ENCODE measurements at regions not wholly inside any gene's neighbourhood (a gene's known extent, or its start where the extent isn't known, plus 50 kb on each side); places are given as distances from the start of the nearest gene placed in this dataset.

GRCh38 chr4:111037591-111038360, 414.9 kb upstream of the PITX2 start:
- DNase-seq (ENCODE audit: extremely low spot score, unreplicated experiment): no peak
- H3K27ac Mint-ChIP-seq: no peak overlapping the region
- no peak overlapping the region for H3K4me3 Mint-ChIP-seq
- H3K9me3 Mint-ChIP-seq: no peaks in the 10 kb centered on the region
- peaks cover 7% of the 10 kb centered on the region for H3K4me1 Mint-ChIP-seq (ENCODE audit: unreplicated experiment)
- TF ChIP-seq CTCF (conservative IDR thresholded peaks at IDR 0.05): no peak
- no peaks in the 10 kb centered on the region for H3K36me3 Mint-ChIP-seq
- H3K27me3 Mint-ChIP-seq: no peaks in the 10 kb centered on the region

GRCh38 chr4:111040904-111041303, 418.0 kb upstream of the PITX2 start:
- H3K27ac Mint-ChIP-seq: no peak overlapping the region
- TF ChIP-seq CTCF (conservative IDR thresholded peaks at IDR 0.05): no peak
- H3K36me3 Mint-ChIP-seq: no peaks in the 10 kb centered on the region
- no peaks in the 10 kb centered on the region for H3K9me3 Mint-ChIP-seq
- H3K4me3 Mint-ChIP-seq: no peak overlapping the region
- H3K27me3 Mint-ChIP-seq: peaks cover 3% of the 10 kb centered on the region
- no peak for DNase-seq (ENCODE audit: extremely low spot score, unreplicated experiment)
- peaks cover 7% of the 10 kb centered on the region for H3K4me1 Mint-ChIP-seq (ENCODE audit: unreplicated experiment)

DNA sequence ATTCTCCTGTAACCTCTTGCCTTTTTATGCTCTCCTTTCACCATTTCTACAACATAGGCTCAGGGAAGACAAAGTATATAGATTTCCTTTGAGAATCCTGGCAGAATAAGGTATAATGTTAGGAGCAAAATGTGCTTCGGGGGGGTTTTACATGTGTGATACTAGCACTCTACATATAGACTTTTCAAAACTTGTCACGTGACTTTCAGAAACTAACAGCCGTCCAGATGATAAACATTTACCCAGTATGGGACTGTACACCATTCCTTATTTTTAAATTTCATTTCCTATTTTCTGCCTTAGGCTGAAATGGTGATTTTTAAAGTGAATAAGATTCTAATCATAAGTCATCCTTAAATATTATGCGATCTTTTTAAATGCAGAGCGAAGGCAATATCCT, 420.4 kb upstream of the PITX2 start:
- Mint-ChIP-seq H3K27me3 (peaks cover 3% of the 10 kb centered on the region), H3K4me1 (ENCODE audit: unreplicated experiment) (no peaks in the 10 kb centered on the region), H3K27ac (no peak overlapping the region), H3K36me3 (no peaks in the 10 kb centered on the region), H3K4me3 (no peak overlapping the region), H3K9me3 (no peaks in the 10 kb centered on the region)
- DNase-seq (ENCODE audit: extremely low spot score, unreplicated experiment): no peak
- no peak for TF ChIP-seq CTCF (conservative IDR thresholded peaks at IDR 0.05)

DNA sequence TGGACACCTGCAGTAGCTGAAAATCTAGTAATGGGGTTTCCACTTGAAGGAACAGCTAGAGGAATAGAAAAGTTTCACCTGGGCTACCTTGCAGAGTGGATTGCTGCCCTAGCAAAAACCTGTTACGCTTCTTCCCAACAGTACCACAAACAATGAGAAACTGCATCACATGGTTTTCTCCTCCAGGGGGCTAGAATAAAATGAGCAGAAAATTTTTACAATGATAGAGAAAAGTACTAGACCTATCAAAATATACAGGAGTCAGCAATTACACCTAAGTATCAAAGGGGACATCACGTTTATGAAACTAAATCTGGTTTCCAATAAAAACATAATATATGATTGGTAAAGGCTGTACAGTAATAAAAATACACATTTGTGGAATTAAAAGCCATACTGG, 423.1 kb upstream of the PITX2 start:
- peak; percentile 46 for TF ChIP-seq CTCF (conservative IDR thresholded peaks at IDR 0.05)
- no peak for DNase-seq (ENCODE audit: extremely low spot score, unreplicated experiment)
- Mint-ChIP-seq H3K4me1 (ENCODE audit: unreplicated experiment) (no peaks in the 10 kb centered on the region), H3K27ac (no peak overlapping the region), H3K9me3 (no peaks in the 10 kb centered on the region), H3K4me3 (no peak overlapping the region), H3K27me3 (peaks cover 3% of the 10 kb centered on the region), H3K36me3 (no peaks in the 10 kb centered on the region)

DNA sequence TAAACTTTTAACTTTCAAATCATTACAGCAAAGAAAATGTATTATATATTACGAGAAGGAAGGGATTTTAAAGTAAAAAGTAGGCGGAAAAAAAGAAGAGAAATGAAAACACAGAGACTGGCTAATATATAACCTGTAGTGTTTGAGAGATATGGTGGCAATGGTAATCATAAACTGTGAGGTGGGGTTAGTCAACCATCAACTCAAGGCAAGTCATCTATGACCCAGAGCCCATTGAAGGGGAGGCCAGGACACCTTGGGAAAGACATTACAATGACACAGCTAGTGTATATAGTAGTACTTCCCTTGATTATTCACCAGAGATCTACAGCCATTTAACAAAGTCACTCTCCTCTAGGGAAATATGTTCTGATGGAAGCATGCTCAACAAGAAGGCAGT, 423.9 kb upstream of the PITX2 start:
- H3K27ac Mint-ChIP-seq: no peak overlapping the region
- H3K9me3 Mint-ChIP-seq: no peaks in the 10 kb centered on the region
- H3K4me1 Mint-ChIP-seq (ENCODE audit: unreplicated experiment): no peaks in the 10 kb centered on the region
- no peak for DNase-seq (ENCODE audit: extremely low spot score, unreplicated experiment)
- H3K27me3 Mint-ChIP-seq: peaks cover 3% of the 10 kb centered on the region
- no peak overlapping the region for H3K4me3 Mint-ChIP-seq
- no peaks in the 10 kb centered on the region for H3K36me3 Mint-ChIP-seq
- TF ChIP-seq CTCF (conservative IDR thresholded peaks at IDR 0.05): no peak

All from type B pancreatic cell (in vitro differentiated cells).